NCI-H1436 (cell line): ENCODE measurements at regions not wholly inside any gene's neighbourhood (a gene's known extent, or its start where the extent isn't known, plus 50 kb on each side); places are given as distances from the start of the nearest gene placed in this dataset.

Experiments used
- DNase-seq: peaks from one replicate; lab custom pipeline; 2025; lab: John Stamatoyannopoulos, UW

- DNase-seq = no peak
Measured at GRCh38 chr2:71936076-71937030, 211.3 kb downstream of the CYP26B1 start.

- no peak for DNase-seq
Measured at GRCh38 chr2:71935262-71935848, 212.3 kb downstream of the CYP26B1 start.

- DNase-seq = no peak
Measured at GRCh38 chr2:71934595-71935261, 212.9 kb downstream of the CYP26B1 start.

GRCh38 chr2:71934320-71934593 lies 213.4 kb downstream of the CYP26B1 start:
- DNase-seq = no peak

- peak; percentile 23 for DNase-seq
Measured at GRCh38 chr2:71933467-71934319, 214.0 kb downstream of the CYP26B1 start.

- no peak for DNase-seq
Measured at GRCh38 chr2:71932780-71933466, 214.7 kb downstream of the CYP26B1 start.

- no peak for DNase-seq
Measured at GRCh38 chr2:71932037-71932779, 215.5 kb downstream of the CYP26B1 start.

GRCh38 chr2:71930049-71930681 lies 217.5 kb downstream of the CYP26B1 start:
- DNase-seq = peak; percentile 21

GRCh38 chr2:71929482-71929772 lies 218.2 kb downstream of the CYP26B1 start:
- no peak for DNase-seq

GRCh38 chr2:71928734-71929481 lies 218.8 kb downstream of the CYP26B1 start:
- no peak for DNase-seq

GRCh38 chr2:71927757-71928715 lies 219.6 kb downstream of the CYP26B1 start:
- no peak for DNase-seq

GRCh38 chr2:71926876-71927756 lies 220.5 kb downstream of the CYP26B1 start:
- no peak for DNase-seq

GRCh38 chr2:71926089-71926447 lies 221.6 kb downstream of the CYP26B1 start:
- DNase-seq = no peak

- DNase-seq = no peak
Measured at GRCh38 chr2:71925268-71926088, 222.2 kb downstream of the CYP26B1 start.

- DNase-seq = peak; percentile 78
Measured at GRCh38 chr2:71923887-71924533, 223.7 kb downstream of the CYP26B1 start.

- DNase-seq = no peak
Measured at GRCh38 chr2:71923143-71923525, 224.5 kb downstream of the CYP26B1 start.
